Choroid plexus epithelial cell (primary cell): ENCODE measurements at regions not wholly inside any gene's neighbourhood (a gene's known extent, or its start where the extent isn't known, plus 50 kb on each side); places are given as distances from the start of the nearest gene placed in this dataset.

Experiments
- DNase-seq: peaks from one replicate; pipeline ENCODE4 v3.0.0-alpha.2; 2010; ENCODE audit warnings: low read depth
- H3K4me3 ChIP-seq: 2 replicates; pipeline ENCODE4 v1.5.1; 2011; ENCODE audit warnings: low read depth, mild to moderate bottlenecking, control low read depth, low read length, moderate library complexity
- TF ChIP-seq, protein P1 (sequence below): conservative IDR thresholded peaks from 2 replicates; pipeline ENCODE4 v1.5.1; 2011; ENCODE audit warnings: low read depth, mild to moderate bottlenecking, control low read depth, inconsistent platforms, low read length, moderate library complexity

DNA sequence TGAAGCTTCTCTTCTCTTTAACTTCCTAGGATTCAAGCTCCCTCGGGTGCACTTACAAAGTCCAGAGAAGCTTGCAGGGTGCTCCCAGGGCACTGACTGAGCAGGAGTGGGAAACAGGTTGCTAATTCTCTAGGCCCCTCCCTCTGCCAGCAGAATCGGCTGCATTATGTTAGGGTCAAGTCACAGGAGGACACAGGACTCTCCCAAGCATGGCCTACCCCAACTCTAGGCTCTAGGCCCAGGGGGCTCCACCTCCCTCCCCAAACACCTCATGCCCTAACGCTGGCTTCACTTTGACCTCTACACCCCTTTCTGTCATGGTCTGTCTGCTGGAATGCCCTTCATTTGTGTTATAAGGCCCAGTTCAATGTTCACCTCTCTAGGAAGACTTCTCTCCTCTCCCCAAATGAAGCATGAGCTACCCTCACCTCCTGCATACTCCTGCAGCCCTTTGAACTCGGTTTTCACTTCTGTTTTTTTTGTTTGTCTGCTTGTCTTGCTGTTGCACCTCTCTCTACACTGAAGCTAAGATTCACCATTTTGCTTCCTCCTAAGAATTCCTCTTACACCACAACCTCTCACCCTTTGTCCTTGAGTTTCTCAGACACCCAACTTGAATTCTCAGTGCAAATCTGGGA is 521.8 kb upstream of the ID2 start:
- no peak overlapping the region for H3K4me3 ChIP-seq
- TF ChIP-seq, protein P1, sequence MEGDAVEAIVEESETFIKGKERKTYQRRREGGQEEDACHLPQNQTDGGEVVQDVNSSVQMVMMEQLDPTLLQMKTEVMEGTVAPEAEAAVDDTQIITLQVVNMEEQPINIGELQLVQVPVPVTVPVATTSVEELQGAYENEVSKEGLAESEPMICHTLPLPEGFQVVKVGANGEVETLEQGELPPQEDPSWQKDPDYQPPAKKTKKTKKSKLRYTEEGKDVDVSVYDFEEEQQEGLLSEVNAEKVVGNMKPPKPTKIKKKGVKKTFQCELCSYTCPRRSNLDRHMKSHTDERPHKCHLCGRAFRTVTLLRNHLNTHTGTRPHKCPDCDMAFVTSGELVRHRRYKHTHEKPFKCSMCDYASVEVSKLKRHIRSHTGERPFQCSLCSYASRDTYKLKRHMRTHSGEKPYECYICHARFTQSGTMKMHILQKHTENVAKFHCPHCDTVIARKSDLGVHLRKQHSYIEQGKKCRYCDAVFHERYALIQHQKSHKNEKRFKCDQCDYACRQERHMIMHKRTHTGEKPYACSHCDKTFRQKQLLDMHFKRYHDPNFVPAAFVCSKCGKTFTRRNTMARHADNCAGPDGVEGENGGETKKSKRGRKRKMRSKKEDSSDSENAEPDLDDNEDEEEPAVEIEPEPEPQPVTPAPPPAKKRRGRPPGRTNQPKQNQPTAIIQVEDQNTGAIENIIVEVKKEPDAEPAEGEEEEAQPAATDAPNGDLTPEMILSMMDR: no peak
- DNase-seq: no peak

DNA sequence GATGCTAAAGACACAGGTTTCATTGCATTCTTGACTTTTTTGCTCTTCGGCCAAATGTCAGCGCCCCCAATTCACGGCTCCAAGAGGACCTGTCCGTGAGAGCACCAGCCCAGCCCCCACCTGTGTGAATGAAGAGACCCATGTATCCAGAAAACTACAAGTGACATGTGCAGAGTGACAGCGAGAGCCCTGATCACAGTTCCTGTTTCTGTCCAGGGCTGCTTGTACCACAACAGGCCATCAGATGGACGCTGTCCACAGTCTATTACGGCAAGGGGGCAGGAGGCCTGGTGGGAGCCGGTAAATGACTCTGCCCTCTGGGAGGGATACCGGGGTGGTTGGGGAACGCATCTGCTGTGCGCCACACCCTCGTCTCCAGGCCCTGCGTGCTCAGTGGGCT is 520.9 kb upstream of the ID2 start:
- no peak overlapping the region for H3K4me3 ChIP-seq
- no peak for DNase-seq
- TF ChIP-seq, protein P1: no peak

GRCh38 chr2:8162552-8162951 is 519.3 kb upstream of the ID2 start:
- no peak overlapping the region for H3K4me3 ChIP-seq
- TF ChIP-seq, protein P1: no peak
- no peak for DNase-seq

- DNase-seq: no peak
- H3K4me3 ChIP-seq: no peak overlapping the region
- TF ChIP-seq, protein P1: no peak
These were observed 516.3 kb upstream of the ID2 start for GRCh38 chr2:8165550-8165949.

DNA sequence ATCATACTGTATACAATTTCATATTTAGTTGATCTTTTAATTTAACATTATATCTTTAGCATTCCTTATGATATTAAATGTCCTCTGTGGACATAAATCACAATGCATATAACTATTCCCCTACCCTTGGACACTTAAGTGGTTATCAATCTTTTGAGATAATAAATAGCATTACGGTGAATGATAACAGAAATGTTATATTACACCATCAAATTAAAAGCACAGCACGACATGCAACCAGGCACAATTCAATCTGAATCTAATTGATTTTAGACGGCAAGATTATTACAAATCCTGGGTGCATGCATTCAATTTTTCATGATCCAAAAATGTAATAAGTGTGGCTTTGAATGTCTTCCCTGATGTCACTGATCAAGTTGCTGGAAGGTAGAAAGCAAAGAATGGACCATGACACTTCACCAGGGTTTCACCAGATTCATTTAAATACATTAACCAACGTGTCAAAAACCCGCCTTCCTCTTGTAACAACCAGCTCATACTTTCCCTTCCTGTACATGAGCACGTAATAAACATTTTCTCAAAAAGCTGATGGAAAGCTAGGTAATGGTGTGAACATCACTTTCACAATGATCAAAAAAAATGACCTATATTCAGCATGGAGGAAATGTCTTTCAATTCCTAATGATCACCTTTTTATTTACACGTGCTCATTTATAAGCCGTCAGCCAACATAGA is 513.7 kb upstream of the ID2 start:
- DNase-seq: no peak
- H3K4me3 ChIP-seq: no peak overlapping the region
- TF ChIP-seq, protein P1: no peak

- peak; percentile 48 for DNase-seq
- TF ChIP-seq, protein P1: no peak
- no peak overlapping the region for H3K4me3 ChIP-seq
These were observed 512.9 kb upstream of the ID2 start for GRCh38 chr2:8168876-8169424.
